ENCODE measurements at regions not wholly inside any gene's neighbourhood (a gene's known extent, or its start where the extent isn't known, plus 50 kb on each side); places are given as distances from the start of the nearest gene placed in this dataset.

DNA sequence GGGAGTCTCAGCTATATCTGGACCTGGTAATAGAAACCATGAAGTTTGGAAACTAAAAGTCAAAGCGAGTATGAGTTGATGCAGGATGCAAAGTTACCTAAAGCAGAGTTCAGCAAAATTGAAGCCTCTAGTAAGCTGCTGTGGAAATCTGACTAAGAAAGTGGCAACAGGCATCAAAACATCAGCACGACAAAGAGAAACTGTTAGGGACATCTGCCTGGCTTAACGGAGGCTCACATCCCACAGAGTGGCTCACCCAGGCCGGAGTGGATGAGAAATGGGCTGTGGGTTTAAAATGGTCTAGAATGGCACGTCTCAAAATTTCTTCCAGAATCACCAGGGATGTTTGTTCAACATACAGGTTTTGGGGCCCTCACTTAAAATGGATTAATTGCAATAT lies 164.1 kb upstream of the NPY start:
- TF ChIP-seq, protein P1, sequence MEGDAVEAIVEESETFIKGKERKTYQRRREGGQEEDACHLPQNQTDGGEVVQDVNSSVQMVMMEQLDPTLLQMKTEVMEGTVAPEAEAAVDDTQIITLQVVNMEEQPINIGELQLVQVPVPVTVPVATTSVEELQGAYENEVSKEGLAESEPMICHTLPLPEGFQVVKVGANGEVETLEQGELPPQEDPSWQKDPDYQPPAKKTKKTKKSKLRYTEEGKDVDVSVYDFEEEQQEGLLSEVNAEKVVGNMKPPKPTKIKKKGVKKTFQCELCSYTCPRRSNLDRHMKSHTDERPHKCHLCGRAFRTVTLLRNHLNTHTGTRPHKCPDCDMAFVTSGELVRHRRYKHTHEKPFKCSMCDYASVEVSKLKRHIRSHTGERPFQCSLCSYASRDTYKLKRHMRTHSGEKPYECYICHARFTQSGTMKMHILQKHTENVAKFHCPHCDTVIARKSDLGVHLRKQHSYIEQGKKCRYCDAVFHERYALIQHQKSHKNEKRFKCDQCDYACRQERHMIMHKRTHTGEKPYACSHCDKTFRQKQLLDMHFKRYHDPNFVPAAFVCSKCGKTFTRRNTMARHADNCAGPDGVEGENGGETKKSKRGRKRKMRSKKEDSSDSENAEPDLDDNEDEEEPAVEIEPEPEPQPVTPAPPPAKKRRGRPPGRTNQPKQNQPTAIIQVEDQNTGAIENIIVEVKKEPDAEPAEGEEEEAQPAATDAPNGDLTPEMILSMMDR (IDR thresholded peaks at IDR 0.05), result no peak
- no peak for TF ChIP-seq POLR2AphosphoS5 (IDR thresholded peaks at IDR 0.05; ENCODE audit: insufficient read depth in 1 of 2, low read depth in 1 of 2)
- no peak for TF ChIP-seq POLR2A (IDR thresholded peaks at IDR 0.05)
